Testis (tissue), 2 donors: ENCODE measurements at regions not wholly inside any gene's neighbourhood (a gene's known extent, or its start where the extent isn't known, plus 50 kb on each side); places are given as distances from the start of the nearest gene placed in this dataset.
"Not testable (repeated sequence)": the region's sequence is repeated elsewhere in the genome, so short reads cannot be mapped to it uniquely, and the experiment has no call there.

Experiments
- POLR2A ChIP-seq: fragments of 450-650 bp; IDR thresholded peaks from one replicate; pipeline ENCODE4 v1.6.1; 2017; ENCODE audit warnings: antibody characterized with exemption, mild to moderate bottlenecking, moderate library complexity
- TF ChIP-seq, protein P1 (sequence below), 3 experiments: fragments of 450-650 bp in 2 of 3; fragments of 200-600 bp in 1 of 3; sonication (generic) in 1 of 3; IDR thresholded peaks; one replicate each; pipeline ENCODE4 v1.5.1; 2016 to 2019; ENCODE audit warnings: antibody characterized with exemption in 3 of 3, mild to moderate bottlenecking in 2 of 3, moderate library complexity in 1 of 3

- TF ChIP-seq, protein P1, sequence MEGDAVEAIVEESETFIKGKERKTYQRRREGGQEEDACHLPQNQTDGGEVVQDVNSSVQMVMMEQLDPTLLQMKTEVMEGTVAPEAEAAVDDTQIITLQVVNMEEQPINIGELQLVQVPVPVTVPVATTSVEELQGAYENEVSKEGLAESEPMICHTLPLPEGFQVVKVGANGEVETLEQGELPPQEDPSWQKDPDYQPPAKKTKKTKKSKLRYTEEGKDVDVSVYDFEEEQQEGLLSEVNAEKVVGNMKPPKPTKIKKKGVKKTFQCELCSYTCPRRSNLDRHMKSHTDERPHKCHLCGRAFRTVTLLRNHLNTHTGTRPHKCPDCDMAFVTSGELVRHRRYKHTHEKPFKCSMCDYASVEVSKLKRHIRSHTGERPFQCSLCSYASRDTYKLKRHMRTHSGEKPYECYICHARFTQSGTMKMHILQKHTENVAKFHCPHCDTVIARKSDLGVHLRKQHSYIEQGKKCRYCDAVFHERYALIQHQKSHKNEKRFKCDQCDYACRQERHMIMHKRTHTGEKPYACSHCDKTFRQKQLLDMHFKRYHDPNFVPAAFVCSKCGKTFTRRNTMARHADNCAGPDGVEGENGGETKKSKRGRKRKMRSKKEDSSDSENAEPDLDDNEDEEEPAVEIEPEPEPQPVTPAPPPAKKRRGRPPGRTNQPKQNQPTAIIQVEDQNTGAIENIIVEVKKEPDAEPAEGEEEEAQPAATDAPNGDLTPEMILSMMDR (IDR thresholded peaks at IDR 0.05) = not testable (repeated sequence)
- not testable (repeated sequence) for TF ChIP-seq POLR2A
Observed at GRCh38 chr4:186805917-186806316, 82.3 kb upstream of the FAT1 start.
